Thoracic aorta (tissue), 2 donors: ENCODE measurements at regions not wholly inside any gene's neighbourhood (a gene's known extent, or its start where the extent isn't known, plus 50 kb on each side); places are given as distances from the start of the nearest gene placed in this dataset.

Experiments used
- ATAC-seq: fragments of 150-250 bp; one replicate; pipeline ENCODE4 v1.8.0; 2017; ENCODE audit warnings: low read depth; ENCODE audit not compliant: insufficient number of reproducible peaks, low FRiP score
- DNase-seq: peaks from one replicate; pipeline ENCODE4 v3.0.0-alpha.2; 2020; ENCODE audit warnings: low spot score
- H3K27ac ChIP-seq, 2 donors: fragments of 200-600 bp; sonication (generic); 1 replicate in 1 of 2; 2 replicates in 1 of 2; pipeline ENCODE4 v1.5.1; 2016; ENCODE audit warnings: mild to moderate bottlenecking in 2 of 2, moderate library complexity in 2 of 2
- H3K27me3 ChIP-seq: fragments of 200-600 bp; sonication (generic); replicated peaks from 2 replicates; pipeline ENCODE4 v1.6.0; 2016; ENCODE audit warnings: mild to moderate bottlenecking; ENCODE audit not compliant: insufficient read depth
- H3K36me3 ChIP-seq: fragments of 200-600 bp; sonication (generic); one replicate; pipeline ENCODE4 v1.5.1; 2016
- H3K4me1 ChIP-seq, 2 donors: fragments of 200-600 bp; sonication (generic); 1 replicate in 1 of 2; 2 replicates in 1 of 2; pipeline versions ENCODE4 v1.5.1 to v1.6.0; 2016; ENCODE audit warnings: low read depth in 2 of 2, mild to moderate bottlenecking in 1 of 2; ENCODE audit not compliant: control insufficient read depth in 1 of 2
- H3K4me3 ChIP-seq: fragments of 200-600 bp; sonication (generic); 2 replicates; pipeline ENCODE4 v1.5.1; 2016; ENCODE audit warnings: mild to moderate bottlenecking
- H3K9me3 ChIP-seq: fragments of 200-600 bp; sonication (generic); 2 replicates; pipeline ENCODE4 v1.5.1; 2016
- TF ChIP-seq, protein P1 (sequence below): fragments of 200-600 bp; sonication (generic); IDR thresholded peaks from one replicate; pipeline ENCODE4 v1.5.1; 2019; ENCODE audit warnings: antibody characterized with exemption

DNA sequence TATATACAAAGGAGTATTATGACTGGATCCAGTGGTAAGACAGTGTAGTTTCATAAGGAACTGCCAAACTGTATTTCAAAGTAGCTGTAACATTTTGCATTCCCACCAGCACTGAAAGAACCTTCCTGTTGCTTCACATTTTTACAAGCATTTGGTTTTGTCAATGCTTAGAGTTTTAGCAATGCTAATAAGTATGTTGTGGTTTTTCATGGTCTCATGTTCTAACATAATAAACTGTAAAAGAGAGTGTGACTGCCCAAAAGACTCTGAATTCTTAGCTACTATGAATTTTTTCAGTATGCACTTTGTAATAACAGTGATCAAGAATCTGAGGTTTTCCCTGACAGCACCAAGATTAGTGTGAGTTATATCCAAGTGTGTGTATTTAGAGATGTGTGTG lies 604.2 kb downstream of the XIRP2 start:
- peaks cover 6 to 21% of the 10 kb centered on the region in 2 donors for H3K4me1 ChIP-seq
- no peak overlapping the region for H3K27ac ChIP-seq
- DNase-seq (no peak), ATAC-seq (no peak)
- no peak overlapping the region for H3K4me3 ChIP-seq
- TF ChIP-seq, protein P1, sequence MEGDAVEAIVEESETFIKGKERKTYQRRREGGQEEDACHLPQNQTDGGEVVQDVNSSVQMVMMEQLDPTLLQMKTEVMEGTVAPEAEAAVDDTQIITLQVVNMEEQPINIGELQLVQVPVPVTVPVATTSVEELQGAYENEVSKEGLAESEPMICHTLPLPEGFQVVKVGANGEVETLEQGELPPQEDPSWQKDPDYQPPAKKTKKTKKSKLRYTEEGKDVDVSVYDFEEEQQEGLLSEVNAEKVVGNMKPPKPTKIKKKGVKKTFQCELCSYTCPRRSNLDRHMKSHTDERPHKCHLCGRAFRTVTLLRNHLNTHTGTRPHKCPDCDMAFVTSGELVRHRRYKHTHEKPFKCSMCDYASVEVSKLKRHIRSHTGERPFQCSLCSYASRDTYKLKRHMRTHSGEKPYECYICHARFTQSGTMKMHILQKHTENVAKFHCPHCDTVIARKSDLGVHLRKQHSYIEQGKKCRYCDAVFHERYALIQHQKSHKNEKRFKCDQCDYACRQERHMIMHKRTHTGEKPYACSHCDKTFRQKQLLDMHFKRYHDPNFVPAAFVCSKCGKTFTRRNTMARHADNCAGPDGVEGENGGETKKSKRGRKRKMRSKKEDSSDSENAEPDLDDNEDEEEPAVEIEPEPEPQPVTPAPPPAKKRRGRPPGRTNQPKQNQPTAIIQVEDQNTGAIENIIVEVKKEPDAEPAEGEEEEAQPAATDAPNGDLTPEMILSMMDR, result no peak
- H3K9me3 ChIP-seq, result no peaks in the 10 kb centered on the region
- H3K27me3 ChIP-seq, result no peaks in the 10 kb centered on the region
- H3K36me3 ChIP-seq, result no peaks in the 10 kb centered on the region

DNA sequence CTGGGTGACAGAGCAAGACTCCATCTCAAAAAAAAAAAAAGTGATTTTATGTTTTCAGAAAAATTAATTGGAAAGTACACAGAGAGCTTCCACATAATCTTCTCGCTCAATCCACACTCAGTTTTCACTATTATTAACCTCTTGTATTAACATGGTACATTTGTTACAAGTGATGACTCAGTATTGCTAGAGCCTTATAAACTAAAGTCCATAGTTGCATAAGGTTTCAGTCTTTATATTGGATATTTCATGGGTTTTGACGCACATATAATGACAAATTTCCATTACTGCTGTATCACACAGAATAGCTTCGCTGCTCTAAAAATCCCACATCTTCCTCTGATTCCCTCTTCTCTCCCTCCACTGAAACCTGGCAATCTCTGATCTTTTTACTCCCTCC lies 603.5 kb downstream of the XIRP2 start:
- no peak overlapping the region for H3K4me3 ChIP-seq
- H3K36me3 ChIP-seq, result no peaks in the 10 kb centered on the region
- H3K27me3 ChIP-seq, result no peaks in the 10 kb centered on the region
- H3K27ac ChIP-seq, result no peak overlapping the region
- ATAC-seq (no peak), DNase-seq (no peak)
- no peaks in the 10 kb centered on the region for H3K9me3 ChIP-seq
- peaks cover 6 to 21% of the 10 kb centered on the region in 2 donors for H3K4me1 ChIP-seq
- TF ChIP-seq, protein P1, result no peak

DNA sequence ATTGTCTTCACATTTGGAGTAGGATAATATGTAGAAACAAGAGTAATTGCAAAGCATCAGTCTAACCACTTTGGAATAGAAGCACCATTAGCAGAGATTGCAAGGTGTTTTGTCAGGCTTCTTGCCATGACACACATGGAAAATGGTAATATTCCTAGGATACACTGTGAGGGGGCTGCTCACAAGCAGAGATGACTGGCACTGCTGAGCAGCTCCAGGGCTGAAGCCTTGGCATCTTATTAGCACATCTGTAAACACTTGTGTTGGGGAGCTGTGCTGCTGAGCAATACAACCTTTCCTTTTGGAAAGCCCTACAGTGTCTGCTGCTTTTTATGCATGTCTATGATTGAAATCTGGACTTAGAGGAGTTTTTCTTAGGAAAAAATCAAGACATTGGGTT lies 602.2 kb downstream of the XIRP2 start:
- Histone ChIP-seq H3K27ac (no peak overlapping the region), H3K36me3 (no peaks in the 10 kb centered on the region), H3K4me1 (peaks cover 6 to 21% of the 10 kb centered on the region in 2 donors), H3K4me3 (no peak overlapping the region), H3K9me3 (no peaks in the 10 kb centered on the region), H3K27me3 (no peaks in the 10 kb centered on the region)
- TF ChIP-seq, protein P1, result no peak
- ATAC-seq (no peak), DNase-seq (no peak)

DNA sequence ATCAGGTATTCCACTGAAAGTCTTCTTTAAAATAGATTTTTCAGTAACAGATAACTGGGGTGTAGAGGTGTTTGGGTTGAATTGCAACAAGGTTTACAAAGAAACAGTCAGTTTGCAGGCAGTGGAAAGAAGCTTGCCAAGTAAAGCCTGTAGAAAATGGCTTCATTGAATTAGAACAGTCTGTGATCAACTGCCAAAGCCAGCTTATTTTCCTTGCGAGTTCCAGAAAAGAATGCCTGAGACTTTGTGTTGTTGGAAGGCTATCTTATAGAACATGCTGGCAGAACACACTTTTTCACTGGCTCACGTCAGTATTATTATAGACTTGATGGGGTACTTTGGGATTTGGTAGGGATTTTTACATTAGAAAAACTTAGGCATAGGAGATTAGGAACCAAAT lies 601.0 kb downstream of the XIRP2 start:
- no peaks in the 10 kb centered on the region for H3K36me3 ChIP-seq
- no peaks in the 10 kb centered on the region for H3K9me3 ChIP-seq
- no peak overlapping the region for H3K27ac ChIP-seq
- H3K27me3 ChIP-seq, result no peaks in the 10 kb centered on the region
- TF ChIP-seq, protein P1, result no peak
- DNase-seq (no peak), ATAC-seq (no peak)
- H3K4me3 ChIP-seq, result no peak overlapping the region
- peaks cover 6 to 21% of the 10 kb centered on the region in 2 donors for H3K4me1 ChIP-seq

DNA sequence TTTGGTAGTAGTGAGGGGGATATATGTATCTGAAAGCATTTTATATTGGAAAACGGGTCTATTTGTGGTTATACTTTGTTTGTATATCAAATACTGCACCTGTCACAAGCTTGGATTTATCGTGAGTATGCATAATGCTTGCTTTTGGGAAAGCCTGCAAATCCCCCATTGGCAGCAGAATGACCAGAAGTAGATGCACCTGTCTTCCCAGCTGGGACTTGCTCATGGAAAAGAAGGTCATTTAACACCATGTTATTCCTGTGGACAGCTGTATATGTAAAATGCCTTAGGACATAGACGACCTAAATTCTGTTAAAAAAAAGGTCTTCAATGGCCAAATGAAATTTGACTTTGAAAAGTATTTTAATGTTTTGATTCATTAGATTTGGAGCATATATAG lies 599.4 kb downstream of the XIRP2 start:
- Histone ChIP-seq H3K36me3 (no peaks in the 10 kb centered on the region), H3K9me3 (no peaks in the 10 kb centered on the region), H3K4me3 (no peak overlapping the region), H3K27ac (no peak overlapping the region), H3K4me1 (peaks cover 6 to 15% of the 10 kb centered on the region in 2 donors), H3K27me3 (no peaks in the 10 kb centered on the region)
- ATAC-seq, result no peak
- DNase-seq, result no peak
- TF ChIP-seq, protein P1, result no peak
